ENCODE measurements at regions not wholly inside any gene's neighbourhood (a gene's known extent, or its start where the extent isn't known, plus 50 kb on each side); places are given as distances from the start of the nearest gene placed in this dataset.
"Not testable (repeated sequence)": the region's sequence is repeated elsewhere in the genome, so short reads cannot be mapped to it uniquely, and the experiment has no call there.

DNA sequence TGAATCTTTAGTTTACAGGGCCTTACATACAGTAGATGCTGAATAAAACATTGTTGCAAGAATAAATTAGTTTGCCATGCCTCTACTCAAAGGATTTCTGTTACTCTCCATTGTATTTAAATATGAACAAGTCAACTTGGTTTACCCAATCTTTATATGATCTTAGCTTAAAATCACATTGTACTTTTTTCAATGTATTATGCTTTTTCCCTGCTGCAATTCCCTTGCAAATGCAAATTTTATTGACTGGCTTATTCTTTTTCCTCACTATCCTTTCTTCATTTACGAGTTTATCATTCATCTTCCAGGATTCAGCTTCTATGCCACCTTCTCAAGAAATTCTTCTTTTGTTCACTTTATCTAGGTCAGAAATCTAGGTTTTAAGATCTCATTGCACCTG is 571.4 kb upstream of the ZNF804A start:
- no peak for DNase-seq

DNA sequence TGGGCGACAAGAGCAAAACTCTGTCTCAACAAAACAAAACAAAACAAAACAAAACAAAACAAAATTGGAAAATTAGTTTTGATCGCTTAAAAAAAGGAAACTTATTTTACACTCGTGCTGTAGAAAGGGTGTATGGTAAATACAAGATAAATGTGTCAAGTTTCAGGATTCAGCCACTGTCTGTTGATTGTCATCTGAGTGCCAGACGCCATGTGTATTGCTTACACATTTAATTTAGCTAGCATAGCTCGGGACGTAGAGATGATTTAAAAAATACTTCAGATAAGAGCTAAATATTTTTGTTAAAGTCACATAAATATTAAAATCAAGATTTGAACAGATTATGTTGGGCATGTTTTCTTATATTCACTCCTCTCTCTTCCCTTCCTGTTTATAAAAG is 568.1 kb upstream of the ZNF804A start:
- no peak for DNase-seq

DNA sequence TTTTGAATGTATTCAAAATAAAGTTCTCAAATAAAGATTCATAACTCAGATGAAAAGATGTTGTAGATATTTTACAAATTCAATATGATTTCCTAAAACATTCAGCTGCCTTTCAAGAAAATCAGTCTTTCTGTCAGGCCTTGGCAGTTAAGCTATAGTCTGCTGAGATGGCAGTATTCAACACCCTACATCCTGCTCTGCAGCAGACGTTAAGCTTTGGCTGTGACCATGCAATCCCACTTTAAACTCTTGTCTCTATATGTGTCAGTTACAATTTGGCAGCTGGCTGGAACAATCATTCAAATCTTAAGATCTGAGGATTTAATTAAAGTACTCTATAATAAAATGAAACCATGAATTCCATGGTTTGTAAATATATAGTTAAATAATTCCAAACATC is 567.3 kb upstream of the ZNF804A start:
- peak; percentile 6 for DNase-seq

DNA sequence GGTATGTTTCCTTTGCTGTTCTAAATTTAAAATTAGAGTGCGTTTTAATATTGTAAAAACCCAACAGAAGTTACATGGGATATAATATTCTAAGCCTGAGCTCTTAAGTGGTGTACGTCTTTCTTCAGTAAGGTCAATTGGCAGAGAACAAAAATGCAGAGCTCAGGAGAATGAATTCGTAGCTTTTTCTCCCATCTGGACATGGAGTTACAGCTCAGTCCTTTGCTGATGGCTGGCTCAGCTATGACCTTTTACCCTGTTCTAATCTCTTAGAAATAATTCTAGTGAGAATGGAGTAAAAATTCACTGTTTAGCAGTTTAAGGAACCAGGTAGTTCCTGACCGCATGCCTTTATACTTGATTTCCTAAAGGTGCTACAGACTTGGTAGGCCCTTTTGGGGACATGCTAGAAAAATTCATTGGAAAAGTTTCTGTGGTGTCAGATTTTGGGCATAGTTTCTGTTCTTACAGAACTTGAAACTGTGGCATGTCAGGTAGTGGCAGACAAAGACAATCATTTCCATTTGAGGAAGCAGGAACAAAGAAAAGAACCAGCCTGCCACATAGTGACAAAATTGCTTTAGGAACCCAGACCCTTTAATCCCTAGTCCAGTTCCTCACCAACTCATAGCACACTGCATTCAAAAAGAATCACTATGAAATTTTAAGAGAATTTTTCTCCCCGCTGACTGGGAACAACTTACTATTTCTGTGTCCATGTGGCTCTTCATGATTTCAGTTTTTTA is 566.8 kb upstream of the ZNF804A start:
- peak; percentile 18 for DNase-seq

DNA sequence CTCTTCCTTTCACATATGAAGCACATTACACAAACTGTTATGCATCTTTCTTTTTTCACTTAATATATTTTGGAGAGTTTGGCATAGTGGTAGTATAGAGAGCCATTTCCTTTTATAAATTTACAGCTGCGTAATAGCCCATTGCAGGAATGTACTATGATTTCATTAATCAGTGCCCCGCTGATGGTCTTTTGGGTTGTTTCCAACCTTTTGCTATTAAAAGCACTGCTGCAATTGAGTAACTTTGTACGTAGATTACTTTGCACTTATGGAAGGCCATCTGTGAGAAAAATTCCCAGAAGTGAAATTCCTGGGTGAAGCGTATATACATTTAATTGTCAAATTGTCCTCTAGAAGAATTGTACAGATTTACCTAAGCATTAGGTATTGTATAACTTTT is 565.3 kb upstream of the ZNF804A start:
- DNase-seq = no peak

DNA sequence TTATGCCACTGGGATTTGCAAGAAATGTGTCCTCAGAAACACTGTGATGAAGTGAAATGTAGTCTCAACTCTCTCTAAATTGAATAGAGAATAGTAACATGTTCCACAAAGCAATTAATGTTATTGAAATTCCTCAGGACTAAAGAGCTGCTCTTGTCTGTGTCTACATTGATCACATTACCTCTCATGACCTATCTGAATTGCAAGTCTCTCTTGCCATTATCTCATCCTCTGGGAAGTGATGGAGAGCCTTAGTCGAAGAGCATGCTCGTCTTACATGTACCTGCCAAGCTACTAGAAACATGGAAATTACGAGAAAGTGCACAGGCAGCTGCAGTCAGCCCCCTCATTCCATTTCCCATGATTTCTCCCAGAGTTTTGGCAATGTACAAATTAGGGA is 561.1 kb upstream of the ZNF804A start:
- DNase-seq = no peak

DNA sequence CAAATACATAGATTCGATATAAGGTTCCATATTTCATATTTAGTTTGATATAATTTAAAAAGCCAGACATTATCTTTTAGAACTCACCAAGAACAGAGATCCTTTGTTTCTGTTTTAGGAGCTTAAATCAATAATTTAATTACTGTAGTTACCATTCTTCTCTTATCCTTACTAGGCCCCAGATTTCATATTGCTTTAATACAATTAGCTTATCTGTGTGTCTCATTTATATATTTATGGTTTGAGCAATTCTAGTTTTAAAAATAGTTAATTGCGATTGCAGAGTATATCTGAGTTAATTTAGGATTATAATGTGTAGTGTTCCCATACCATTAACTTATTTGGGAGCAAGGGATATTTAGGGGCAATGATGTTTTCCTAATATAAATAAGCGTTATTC is 558.8 kb upstream of the ZNF804A start:
- DNase-seq = no peak

DNA sequence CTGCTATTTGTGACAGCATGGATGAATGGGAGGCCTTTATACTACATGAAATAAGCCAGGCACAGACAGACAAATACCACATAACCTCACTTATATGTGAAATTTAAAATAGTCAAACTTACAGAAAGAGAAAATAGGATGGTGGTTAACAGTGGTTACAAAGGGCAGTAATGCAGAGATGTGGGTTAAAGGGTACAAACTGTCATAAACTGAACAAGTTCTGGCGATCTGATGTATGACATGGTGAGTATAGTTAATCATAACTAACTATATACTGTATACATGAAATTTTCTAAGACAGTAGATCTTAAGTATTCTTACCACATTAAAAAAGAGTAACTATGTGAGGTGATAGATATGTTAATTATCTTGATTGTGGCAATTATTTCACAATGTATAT is 558.1 kb upstream of the ZNF804A start:
- DNase-seq = no peak

DNA sequence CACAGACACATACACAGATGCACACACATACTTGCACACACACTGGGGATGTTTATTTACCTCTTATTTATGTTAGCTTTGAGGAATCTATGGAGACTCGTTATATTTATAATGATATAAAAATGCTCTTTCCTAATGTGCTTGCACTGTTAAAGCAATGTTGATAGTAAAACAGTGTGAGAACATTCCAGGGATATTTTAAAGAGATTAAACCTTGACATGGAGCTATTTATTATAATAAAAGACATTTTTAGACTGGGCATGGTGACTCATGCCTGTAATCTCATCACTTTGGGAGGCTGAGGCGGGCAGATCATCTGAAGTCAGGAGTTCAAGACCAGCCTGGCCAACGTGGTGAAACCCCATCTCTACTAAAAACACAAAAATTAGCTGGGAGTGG is 557.3 kb upstream of the ZNF804A start:
- no peak for DNase-seq

DNA sequence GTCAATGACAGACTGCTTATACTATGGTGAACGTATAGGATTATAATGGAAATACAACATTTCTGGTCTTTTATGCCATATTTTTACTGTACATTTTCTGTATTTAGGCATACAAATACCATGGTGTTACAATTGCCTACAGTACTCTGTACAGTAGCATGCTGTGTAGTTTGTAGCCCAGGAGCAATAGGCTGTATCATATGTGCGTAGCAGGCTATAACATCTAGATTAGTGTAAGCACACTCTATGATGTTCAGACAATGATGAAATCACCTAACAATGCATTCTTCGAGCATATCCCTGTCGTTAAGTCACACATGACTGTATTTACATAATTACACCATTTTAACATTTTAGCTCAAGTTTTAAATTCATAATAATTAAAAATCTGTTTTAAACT is 556.6 kb upstream of the ZNF804A start:
- no peak for DNase-seq

DNA sequence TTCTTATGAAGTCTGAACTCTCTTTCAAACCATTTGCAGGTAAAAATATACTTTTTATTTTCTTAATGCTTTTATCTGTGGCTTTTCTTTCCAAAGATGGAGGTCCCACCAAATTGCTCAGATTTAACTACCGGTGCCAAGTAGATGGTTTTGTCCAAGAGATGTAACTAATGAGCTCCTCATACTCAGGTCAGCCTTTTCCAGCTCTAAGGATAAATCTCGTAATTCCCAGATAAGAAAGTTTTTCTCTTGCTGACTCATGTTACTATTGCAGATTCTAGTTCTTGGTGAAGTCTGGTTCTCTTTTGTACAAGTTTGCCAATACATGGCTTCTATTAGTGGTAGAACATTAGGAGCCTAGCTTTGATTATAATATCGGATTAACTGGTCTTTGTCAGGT is 550.8 kb upstream of the ZNF804A start:
- DNase-seq = no peak

DNA sequence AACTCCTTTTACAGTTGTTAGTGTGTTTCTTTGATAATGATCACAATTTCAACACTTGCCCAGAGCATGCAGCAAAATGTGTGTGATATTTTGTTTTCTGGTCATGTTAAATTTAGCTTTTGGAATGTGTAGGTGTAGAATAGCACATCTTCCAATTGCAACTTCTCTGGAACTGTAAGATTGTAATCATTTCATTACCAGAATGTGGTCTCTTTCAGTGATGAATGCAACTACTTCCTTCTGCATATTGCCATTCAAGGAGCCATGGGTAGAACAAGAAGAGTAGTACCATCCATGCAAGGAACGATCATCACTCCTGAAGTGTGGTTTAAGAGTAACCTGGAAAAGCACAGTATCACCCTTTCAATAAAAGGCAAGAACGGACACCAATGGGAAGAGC is 548.8 kb upstream of the ZNF804A start:
- no peak for DNase-seq

DNA sequence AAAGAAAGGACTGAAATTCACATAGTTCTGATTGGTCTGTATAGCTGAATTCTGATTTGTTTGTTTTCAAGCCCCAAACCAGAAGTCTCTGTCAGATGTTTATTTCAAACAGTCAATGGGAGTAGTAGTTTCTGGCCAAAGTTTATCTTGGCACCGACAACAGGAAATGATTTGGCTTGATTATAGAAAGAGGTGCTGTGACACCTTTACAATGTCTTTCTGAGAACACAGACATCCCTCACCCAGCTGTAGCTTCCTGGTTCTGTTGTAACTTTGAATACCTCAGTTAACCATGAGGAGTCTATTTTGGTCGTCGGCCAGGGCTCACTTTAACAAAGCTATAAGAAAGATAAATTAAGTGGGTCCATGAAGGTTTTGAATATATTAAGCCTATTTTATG is 545.0 kb upstream of the ZNF804A start:
- DNase-seq = no peak

DNA sequence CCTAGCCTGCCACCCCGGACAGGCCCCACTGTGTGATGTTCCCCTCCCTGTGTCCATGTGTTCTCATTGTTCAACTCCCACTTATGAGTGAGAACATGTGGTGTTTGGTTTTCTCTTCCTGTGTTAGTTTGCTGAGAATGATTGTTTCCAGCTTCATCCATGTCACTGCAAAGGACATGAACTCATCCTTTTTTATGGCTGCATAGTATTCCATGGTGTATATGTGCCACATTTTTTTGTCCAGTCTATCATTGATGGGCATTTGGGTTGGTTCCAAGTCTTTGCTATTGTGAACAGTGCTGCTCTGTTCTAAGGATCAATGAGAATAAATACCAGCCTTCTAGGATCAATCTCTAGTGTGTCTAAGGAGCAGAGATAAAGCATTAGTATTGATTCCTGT is 543.9 kb upstream of the ZNF804A start:
- DNase-seq = not testable (repeated sequence)

DNA sequence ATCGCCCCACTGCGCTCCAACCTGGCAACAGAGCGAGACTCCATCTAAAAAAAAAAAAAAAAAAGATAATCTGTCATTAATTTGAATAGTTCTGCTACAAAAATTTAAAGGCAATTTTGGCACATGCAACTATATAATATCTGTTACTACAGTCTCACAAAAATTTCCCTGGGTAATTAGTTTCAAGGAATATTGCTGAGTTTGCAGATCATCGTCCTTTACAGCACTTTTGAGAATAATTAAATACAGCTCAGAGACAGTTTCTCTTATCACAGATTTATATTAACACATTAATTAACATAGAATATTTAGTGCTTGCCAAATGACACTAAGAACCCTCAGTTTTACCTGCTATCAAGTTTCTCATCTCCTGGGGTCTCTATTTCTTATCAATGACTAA is 540.4 kb upstream of the ZNF804A start:
- no peak for DNase-seq

DNA sequence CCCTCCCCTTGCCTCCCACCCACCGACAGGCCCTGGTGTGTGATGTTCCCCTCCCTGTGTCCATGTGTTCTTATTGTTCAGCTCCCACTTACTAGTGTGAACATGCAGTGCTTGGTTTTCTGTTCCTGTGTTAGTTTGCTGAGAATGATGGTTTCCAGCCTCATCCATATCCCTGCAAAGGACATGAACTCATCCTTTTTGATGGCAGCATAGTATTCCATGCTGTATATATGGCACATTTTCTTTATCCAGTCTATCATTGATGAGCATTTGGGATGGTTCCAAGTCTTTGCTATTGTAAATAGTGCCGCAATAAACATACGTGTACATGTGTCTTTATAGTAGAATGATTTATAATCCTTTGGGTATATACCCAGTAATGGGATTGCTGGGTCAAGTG is 538.1 kb upstream of the ZNF804A start:
- not testable (repeated sequence) for DNase-seq

DNA sequence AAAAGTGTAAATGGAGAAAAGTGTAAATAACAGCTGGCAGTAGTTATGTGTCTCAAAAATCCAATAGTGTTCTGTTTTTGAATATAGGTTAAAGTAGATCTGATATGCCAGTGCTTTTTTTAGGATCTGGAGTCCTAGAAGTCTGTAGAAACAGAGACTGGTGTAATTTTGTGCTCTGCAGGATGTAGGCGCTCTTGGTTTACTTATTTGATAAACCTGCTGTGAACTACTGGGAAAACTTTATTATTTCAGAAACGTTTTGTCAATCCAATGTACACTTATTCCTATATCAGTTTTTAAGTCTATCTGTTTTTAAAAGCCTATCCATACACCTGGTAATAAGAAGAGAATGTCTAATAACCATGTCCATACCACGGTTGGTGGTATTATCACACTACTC is 530.8 kb upstream of the ZNF804A start:
- DNase-seq = no peak

DNA sequence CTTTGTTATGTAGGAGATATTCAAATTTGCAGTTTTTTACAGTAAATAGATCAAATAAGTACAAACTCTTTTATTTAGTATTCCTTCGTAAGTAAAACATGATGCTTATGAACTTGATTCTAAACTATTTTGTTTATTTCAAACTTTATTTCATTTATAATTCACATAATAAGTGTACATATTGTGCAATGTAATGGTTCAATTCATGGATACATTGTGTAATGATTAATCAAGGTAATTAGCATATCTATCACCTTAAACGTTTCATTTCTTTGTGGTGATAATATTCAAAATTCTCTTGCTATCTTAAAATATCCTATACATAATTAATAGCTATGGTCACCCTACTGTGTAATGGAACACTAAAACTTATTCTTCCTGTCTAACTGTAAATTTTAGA is 525.9 kb upstream of the ZNF804A start:
- DNase-seq = no peak

DNA sequence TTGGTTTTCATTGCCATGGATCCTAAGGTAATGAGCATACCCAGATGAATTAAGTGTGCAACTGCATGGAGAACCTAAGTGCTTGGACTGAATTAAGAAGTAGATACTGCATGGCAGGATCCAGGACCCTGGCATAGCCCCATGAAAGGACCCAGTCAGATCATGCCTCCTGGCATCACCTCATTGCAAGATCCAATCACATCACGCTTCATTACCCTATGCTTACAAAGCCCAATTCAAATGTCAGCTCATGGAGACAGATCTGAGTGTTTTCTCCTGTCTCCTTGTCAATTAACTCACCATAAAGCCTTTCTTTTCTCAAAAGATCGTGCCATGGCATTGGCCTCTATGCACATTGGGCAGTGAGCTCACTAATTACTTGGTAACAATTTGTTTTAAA is 519.8 kb upstream of the ZNF804A start:
- peak; percentile 20 for DNase-seq

DNA sequence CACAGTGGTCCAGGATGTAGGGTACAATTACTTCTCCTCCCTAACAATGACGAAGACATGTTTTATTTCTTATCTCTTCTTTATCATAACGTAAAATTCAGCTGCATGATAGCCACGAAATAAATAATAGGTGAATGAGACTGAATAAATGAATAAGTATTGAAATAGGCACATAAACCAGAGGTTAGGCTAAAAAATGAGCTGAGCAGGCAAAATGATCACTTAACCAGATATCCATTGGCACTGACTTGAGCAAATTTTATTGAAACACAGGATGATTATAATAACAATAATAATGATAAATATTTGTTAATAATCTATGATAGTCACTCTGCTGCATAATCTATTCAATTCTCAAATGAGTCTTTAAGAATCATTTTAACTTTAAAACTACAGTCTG is 506.9 kb upstream of the ZNF804A start:
- DNase-seq = no peak

DNA sequence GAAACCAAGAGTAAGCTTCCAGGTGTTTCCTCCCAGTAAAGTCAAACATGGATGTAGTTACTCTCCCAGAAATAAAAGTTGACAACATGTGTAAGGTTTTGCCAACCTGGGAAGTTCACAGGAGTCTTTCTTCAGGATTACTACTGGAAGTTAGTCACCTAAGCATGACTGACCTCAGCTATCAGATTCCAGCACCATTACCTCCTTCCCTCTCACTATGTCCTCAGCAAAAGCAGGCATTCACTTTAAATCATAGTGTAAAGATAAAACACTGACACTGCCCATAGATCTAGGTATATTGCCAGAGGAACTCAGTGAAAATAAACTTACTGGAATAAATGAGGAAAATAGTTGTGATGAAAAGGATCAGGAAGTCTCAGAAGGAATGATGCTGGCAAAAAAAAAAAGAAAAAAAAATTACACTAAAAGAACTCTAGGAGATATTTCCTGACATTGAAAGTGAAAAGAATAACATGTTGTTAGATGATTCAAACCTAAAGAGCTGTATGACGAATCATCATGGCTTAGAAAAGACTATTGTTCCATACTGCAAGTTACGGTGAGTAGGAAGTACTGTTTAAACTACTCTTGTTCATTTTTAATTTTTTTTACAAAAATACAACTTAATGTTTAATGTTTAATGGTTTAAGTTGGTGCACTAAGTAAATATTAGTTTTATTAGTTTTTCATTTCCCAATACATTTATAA is 484.5 kb upstream of the ZNF804A start:
- no peak for DNase-seq

DNA sequence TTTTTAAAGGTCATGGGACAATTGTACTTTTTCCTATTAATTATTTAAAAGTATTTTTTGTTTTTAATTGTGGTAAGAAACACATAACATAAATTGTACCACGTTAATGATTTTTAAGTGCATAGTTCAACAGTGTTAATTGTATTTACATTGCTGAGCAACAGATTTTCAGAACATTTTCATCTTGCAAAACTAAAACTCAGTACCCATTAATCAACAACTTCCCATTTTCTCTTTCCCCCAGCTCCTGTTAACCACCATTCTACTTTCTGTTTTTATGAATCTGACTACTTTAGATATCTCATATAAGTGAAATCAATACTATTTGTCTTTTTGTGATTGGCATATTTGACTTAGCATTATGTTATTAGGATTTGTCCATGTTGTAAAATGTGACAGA is 483.9 kb upstream of the ZNF804A start:
- no peak for DNase-seq

DNA sequence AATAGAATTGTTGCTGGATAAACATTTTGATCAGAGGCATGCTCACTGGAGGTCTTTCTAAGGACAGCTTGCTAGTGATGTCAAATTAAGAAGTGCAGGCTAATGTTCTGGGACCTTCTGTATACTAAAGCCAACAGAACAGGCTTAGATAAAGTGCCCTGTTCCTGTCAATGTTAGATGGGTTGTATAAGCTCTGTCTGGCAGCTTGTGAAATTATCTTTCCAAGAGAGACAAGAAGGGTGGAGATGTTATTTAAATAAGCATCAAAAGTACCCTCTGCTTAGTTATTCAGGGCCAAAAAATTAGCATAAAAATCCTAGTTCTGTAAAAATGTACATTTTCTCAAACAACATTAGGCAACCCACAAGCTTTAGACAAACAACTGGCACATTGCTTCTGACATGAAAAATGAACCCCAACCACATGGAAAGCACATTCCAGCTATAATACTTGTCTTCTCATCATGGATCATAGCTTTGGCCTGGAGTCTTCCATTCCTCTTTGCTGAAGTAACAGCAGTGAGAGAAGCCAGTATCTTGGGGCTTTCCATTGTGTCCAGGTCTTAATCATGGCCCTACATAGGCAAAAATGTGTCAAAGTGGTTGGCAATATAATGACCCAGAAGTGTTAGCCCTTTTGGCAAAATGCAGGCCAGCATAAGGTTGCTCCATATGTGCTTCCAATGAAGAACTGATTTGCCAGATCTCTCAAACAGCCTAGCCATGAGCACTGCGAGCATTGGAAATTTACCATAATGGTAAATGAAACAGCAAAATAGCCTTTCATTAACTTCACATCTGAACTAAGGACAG is 478.1 kb upstream of the ZNF804A start:
- DNase-seq = no peak

DNA sequence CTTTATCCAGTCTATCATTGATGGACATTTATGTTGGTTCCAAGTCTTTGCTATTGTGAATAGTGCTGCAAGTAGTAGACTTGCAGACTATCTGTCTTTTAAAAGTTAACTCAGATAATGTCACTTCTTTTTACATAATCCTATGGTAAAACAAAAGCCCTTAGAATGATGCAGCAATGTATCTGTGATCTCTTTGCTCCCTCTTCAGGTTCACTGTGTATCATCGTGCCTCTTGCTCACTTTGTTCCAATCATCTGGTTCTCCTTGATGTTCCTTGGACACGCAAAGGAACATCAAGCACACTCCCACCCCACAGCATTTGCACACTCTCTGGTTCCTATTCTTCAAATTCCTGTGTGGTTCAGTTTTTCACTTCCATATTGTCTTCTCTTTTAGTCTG is 472.5 kb upstream of the ZNF804A start:
- no peak for DNase-seq
